GM18502 (cell line): ENCODE measurements at regions not wholly inside any gene's neighbourhood (a gene's known extent, or its start where the extent isn't known, plus 50 kb on each side); places are given as distances from the start of the nearest gene placed in this dataset.
"Not testable (repeated sequence)": the region's sequence is repeated elsewhere in the genome, so short reads cannot be mapped to it uniquely, and the experiment has no call there.

ENCODE experiments used
- ATAC-seq: cut with Tn5 transposase; IDR thresholded peaks from one replicate; pipeline ENCODE4 v1.9.1; 2021; ENCODE audit warnings: mild to moderate bottlenecking; ENCODE audit not compliant: unreplicated experiment, poor library complexity

DNA sequence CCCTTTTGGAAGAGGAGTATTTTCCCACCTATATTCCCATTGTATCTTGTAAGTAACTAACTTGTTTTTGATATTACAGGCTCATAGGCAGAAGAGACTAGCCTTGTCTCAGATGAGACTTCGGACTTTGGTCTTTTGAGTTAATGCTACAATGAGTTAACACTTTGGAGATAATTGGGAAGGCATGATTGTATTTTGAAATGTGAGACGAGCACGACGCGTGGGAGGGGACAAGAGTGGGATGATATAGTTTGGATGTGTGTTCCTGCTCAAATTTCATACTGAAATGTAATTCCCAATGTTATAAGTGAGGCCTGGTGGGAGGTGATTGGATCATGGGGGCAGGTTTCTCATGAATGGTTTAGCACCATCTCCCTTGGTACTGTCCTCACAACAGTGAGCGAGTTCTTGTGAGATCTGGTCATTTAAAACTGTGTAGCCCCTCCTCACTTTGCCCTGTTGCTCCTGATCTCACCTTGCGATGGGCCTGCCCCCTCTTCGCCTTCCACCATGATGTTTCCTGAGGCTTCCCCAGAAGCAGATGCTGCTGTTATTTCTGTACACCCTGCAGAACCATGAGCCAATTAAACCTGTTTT is 721.5 kb upstream of the CTNND2 start:
- no peak for ATAC-seq

DNA sequence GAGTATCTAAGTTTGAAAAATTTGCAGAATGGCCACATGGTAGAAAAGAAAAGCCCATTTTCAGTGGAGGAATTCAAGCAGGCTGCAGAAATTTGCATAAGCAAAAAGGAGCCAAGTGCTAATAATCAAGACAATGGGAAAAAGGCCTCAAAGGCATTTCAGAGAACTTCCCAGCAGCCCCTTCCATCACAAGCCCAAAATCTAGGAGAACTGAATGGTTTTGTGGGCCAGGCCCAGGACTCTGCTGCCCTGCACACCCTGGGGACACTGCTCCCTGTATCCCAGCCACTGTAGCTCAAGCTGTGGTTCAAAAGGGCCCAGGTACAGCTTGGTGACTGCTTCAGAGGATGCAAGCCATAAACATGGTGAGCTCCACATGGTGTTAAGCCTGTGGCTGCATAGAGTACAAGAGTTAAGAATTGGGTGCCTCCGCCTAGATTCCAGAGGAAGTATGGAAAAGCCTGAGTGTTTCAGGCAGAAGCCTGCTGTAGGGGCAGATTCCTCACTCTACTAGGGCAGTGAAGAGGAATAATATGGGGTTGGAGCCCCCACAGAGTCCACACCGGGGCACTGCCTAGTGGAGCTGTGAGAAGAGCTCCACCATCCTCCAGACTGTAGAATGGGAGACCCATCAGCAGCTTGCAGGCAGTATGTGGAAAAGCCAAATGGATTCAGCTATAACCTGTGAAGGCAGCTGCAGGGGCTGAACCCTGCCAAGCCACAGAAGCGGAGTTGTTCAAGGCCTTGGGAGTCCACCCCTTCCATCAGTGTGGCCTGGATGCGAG is 720.7 kb upstream of the CTNND2 start:
- ATAC-seq = no peak

DNA sequence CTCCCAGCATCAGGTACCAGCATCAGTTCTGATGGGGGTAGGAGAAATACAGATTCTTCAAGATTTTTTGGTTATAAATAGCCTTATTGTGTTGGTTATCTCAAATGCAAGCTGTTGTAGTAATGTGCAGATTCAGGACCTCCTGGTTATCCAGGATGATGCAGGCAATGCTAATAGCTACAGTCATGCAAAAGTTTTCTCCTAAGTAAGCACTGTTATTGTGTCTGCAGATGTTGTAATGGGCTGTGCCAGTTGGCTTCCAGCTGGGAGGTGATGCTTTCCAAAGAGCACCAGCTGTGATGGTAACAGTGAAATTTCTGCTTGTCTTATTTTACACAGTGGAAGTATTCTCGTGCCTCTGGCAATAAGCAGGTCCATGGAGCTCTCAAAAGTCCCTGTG is 719.2 kb upstream of the CTNND2 start:
- ATAC-seq = no peak

DNA sequence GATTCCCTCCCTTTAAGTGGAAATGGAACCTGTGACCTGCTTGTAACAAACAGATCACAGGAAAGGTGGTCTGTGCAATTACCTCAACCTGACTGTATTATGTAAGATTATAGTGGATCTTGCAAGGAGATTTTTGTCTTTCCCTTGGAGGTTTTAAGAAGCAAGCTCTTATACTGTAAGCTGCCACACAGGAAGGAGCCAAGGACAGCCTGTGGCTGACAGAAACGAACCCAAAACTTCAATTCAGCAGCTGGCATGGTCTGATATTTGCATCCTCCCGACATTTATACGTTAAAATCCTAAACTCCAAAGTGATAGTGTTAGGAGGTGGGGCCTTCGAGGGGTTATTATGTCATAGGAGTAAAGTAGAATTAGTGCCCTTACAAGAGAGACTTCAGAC is 711.8 kb upstream of the CTNND2 start:
- ATAC-seq = no peak

DNA sequence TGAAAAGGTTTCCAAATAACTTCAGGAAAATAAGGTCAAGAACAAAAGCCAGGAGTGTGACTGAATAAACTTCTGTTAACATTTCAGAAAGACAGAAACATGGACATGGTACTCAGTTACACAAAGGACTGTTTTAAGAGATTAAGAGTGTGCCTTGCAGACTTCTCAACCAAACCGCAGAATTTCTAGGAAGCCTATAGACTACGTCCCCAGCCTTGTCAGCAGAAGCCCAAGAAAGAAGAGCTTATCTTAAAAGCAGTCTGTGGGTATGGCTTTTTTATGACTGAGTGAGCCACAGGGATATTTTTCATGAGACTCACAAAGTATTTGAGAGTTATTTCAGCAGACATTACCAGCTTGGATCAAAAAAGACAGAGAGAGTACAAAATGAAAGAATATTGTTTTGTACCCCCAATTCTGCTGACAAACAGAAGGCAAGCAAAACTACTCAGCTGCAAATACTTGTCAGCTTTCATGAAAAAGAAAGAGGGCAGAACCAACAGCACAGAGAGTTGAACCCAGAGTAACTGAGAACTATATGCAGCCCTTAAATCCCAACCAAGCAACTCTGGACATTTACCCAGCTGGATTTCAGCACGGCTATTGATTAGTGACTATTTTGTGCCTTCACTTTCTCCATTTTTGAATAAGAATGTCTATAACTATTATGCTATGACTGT is 711.0 kb upstream of the CTNND2 start:
- ATAC-seq = no peak

DNA sequence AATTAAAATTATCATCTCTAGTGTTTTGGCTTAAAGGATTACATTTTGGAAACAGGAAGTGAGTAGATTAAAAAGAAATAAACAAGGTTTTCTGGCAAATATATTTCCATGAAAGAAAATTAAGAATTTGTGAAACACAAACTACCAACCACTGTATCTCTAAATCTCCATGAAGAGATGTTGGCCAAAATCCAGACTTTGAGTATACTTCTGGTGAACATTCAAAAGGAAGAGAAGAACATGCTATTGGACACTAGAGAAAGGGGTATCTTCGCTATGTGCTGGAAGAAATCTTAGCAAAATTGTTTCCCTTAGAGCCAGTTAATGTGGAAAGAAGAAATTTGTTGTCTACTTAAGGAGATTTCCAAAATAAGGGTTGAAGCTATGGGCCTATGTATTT is 710.4 kb upstream of the CTNND2 start:
- no peak for ATAC-seq

DNA sequence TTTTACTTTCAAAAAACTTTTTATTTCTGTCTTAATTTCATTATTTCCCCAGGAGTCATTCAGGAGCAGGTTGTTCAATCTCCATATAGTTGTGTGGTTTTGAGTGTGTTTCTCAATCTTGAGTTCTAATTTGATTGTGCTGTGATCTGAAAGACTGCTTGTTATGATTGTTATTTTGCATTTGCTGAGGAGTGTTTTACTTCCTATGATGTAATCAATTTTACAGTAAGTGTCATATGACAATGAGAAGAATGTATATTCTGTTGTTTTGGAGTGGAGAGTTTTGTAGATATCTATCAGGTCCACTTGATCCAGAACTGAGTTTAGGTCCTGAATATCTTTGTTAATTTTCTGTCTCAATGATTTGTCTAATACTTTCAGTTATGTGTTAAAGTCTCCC is 706.9 kb upstream of the CTNND2 start:
- no peak for ATAC-seq

DNA sequence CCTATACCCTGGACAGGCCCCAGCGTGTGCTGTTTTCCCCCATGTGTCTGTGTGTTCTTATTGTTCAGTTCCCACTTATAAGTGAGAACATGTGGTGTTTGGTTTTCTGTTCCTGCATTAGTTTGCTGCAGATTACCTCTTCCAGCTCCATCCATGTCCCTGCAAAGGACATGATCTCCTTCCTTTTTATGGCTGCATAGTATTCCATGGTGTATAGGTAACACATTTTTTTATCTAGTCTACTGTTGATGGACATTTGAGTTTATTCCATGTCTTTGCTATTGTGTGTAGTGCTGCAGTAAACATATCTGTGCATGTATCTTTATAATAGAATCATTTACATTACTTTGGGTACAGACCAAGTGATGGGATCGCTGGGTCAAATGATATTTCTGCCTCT is 703.6 kb upstream of the CTNND2 start:
- not testable (repeated sequence) for ATAC-seq

DNA sequence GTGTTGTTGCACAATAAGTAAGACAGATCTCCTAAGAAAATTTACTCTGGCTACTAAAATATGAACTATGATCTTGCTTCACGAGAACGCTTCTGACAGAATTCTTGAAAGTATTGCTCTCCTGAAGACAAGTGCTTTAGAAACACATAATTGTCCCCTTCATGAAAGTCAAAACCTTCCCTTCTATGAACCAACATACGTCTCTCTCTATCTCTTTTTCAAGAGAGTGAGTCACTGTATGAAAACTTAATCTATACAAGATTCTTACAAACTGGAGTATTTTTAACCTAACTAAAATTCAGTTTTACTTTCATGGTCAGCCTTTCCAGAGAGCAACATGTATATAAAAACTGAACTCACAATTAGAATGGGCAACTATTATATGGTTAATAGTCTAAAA is 688.0 kb upstream of the CTNND2 start:
- ATAC-seq = no peak

DNA sequence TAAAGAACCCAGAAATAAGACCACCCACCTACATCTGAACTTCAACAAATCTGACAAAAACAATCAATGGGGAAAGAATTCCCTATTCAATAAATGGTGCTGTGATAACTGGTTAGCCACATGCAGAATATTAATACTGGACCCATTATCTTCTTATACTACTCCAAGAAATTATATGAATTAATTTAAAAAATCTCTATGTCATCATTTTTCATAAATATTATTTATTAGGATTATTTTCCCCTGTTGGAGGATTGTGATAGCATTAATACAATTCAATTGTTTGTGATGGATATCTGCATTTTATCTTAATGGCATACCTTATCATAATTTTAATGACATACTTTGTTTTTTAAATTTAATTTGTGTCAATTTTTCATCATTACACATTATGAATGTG is 682.2 kb upstream of the CTNND2 start:
- no peak for ATAC-seq

DNA sequence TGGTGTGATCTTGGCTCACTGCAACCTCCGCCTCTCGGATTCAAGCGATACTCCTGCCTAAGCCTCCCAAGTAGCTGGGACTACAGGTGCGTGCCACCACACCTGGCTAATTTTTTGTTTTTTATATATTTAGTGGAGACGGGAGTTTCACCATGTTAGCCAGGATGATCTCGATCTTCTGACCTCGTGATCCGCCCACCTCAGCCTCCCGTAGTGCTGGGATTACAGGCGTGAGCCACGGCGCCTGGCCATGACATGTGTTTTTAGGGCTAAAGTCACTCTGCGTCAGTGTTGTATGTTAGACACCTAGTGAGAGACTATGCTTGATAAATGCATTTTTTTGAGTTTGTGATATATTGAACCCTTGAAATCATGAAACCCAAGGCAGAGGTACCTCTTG is 674.6 kb upstream of the CTNND2 start:
- ATAC-seq = not testable (repeated sequence)

DNA sequence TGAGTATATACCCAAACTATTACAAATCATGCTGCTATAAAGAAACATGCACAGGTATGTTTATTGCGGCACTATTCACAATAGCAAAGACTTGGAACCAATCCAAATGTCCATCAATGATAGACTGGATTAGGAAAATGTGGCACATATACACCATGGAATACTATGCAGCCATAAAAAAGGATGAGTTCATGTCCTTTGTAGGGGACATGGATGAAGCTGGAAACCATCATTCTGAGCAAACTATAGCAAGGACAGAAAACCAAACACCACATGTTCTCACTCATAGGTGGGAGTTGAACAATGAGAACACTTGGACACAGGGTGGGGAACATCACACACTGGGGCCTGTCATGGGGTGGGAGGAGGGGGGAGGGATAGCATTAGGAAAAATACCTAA is 672.7 kb upstream of the CTNND2 start:
- not testable (repeated sequence) for ATAC-seq

DNA sequence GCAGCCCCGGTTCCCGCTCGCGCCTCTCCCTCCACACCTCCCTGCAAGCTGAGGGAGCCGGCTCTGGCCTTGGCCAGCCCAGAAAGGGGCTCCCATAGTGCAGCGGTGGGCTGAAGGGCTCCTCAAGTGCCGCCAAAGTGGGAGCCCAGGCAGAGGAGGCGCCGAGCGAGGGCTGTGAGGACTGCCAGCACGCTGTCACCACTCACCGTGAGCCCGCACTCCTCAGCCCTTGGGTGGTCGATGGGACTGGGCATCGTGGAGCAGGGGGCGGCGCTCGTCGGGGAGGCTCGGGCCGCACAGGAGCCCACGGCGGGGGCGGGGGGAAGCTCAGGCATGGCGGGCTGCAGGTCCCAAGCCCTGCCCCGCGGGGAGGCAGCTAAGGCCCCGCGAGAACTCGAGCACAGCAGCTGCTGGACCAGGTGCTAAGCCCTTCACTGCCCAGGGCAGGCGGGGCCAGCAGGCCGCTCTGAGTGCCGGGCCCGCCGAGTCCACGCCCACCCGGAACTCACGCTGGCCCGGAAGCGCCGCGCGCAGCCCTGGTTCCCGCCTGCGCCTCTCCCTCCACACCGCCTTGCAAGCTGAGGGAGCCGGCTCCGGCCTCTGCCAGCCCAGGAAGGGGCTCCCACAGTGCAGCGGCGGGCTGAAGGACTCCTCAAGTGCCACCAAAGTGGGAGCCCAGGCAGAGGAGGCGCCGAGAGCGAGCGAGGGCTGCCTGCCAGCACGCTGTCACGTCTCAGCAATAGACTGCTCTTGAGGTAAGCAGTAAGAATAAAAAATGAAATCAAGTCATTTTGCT is 670.2 kb upstream of the CTNND2 start:
- ATAC-seq = not testable (repeated sequence)

DNA sequence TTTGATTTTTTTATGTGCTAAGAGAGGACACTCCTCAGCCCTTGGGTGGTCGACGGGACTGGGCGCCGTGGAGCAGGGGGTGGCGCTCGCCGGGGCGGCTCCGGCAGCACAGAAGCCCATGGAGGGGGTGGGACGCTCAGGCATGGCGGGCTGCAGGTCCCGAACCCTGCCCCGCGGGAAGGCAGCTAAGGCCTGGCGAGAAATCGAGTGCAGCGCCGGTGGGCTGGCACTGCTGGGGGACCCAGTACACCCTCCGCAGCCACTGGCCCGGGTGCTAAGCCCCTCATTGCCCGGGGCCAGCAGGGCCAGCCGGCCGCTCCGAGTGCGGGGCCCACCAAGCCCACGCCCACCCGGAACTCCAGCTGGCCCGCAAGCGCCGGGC is 669.7 kb upstream of the CTNND2 start:
- ATAC-seq = not testable (repeated sequence)

DNA sequence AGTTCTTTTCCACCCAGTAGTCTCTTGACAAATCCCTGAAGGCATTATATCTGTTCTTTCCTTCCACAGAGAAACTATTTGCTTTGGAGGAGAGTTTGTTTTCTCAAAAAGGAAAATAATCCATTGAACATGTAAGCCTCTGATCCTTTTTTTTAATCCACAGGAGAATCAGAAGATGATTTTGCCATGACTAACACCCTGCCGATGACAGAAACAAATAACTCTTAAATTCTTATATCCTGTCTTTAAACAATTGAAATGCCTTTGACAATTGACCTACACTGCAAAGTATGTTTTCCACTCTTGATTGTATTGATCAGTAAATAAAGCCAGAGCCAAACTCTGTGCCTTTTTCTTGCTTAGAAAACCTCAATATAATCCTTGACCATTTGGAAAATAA is 666.4 kb upstream of the CTNND2 start:
- no peak for ATAC-seq

DNA sequence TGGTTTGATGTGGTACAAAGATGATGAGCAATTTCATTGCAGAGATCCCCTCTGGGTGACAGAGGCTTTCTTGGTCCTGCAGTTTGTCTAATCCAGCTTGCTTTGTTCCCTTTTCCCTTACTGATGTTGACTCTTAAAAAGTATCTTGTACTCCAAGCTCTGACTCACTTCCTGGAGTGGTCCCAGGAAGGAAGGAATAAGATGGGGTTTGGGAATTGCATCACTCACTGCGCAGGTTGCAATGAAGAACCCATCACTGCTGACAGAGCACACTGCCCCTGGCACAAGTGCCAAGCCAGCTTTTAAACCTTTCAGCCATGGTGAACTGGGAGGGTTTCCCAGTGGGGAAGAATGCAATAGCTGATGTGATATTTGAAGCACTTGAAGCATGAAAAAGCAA is 662.2 kb upstream of the CTNND2 start:
- ATAC-seq = no peak

DNA sequence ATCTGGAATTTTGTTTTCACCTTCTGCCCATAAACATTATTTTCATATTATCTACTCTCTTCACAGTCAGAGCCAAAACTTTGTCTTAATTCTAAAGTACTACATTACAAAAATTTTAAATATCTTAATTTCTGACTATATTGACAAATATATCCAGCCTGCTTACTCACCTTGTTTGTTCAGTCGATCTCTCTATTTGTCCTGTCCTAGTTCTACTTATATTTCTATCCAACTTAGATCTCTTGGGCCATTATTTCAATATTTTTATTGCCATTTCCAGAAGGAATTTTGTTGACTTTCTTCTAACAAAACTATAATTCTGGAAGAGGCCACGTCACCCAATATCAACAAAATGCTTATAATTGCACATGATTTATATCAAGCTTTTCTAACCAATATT is 652.8 kb upstream of the CTNND2 start:
- ATAC-seq = no peak

DNA sequence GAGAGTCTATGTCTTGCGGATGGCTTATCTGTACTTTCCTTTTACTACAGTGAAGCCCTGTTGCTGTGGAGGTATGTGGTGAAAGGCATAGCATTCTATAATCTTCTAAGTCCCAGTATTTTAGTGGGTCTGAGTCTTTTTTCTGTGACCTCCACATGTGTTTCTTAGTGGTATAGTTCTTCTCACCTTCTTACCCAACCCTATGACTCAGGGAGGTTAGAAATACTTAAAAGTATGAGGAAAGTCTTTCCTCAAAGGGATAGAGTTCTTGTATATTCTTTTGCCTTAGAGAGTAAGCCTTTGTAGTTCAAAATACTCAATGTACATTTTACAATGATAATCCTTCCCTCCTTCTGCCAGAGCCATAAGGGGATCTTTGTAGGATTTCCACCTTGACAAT is 621.9 kb upstream of the CTNND2 start:
- no peak for ATAC-seq

DNA sequence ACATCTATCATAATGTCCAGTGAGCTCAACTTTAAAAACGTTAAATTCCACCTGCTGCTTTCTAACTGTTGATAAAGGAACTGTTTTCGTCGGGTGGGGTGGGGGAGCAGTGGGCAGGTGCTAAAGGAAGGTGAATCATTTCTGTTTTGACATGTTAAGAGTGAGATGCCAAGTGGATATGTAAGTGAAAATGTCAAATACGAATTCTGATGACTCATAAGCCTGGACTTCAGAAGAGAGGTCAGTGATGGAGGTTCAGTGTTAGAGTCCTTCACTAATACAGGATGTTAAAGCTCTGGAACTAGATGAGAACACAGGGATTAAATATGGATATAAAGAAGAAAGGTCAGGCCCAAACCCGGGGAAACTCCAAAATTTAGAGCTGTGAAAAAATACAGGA is 617.9 kb upstream of the CTNND2 start:
- ATAC-seq = no peak

DNA sequence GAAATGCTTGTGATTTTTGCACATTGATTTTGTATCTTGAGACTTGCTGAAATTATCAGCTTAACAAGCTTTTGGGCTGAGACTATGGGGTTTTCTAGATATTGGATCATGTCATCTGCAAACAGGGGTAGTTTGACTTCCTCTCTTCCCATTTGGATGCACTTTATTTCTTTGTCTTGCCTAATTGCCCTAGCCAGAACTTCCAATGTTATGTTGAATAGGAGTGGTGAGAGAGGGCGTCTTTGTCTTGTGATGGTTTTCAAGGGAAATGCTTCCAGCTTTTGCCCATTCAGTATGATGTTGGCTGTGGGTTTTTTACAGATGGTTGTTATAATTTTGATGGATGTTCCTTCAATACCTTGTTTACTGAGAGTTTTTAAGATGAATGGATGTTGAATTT is 600.7 kb upstream of the CTNND2 start:
- not testable (repeated sequence) for ATAC-seq

DNA sequence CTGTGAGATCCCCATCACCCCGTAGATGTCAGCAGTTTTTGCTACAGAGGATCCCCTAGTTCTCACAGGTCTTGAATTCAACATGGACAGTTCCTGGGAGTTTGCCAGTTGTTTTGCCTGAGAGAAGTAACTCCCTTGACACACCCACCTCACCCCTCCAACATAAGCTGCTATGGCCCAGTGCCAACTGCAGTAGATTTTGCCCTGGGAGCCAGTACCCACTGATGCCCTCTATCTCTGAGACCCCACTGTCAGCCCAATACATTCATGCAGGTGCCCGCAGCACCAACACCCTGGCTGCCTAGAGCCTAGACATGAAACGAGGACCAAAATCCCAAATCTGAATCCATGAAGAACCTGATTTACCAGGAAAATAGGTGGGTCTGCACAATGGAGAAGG is 583.9 kb upstream of the CTNND2 start:
- no peak for ATAC-seq
